GM23338 (cell line): ENCODE measurements at regions not wholly inside any gene's neighbourhood (a gene's known extent, or its start where the extent isn't known, plus 50 kb on each side); places are given as distances from the start of the nearest gene placed in this dataset.

Experiments used
- ETS1 ChIP-seq: IDR thresholded peaks from 2 replicates; pipeline ENCODE4 v1.6.1; 2016; ENCODE audit warnings: antibody characterized with exemption
- EZH2 ChIP-seq: fragments of 200-600 bp; sonication (generic); IDR thresholded peaks from one replicate; pipeline ENCODE4 v1.8.0; 2017; ENCODE audit warnings: antibody characterized with exemption, mild to moderate bottlenecking, low read depth; ENCODE audit not compliant: unreplicated experiment
- EZH2phosphoT487 ChIP-seq: fragments of 200-600 bp; sonication (generic); IDR thresholded peaks from one replicate; pipeline ENCODE4 v1.8.1; 2018; ENCODE audit warnings: antibody characterized with exemption; ENCODE audit not compliant: unreplicated experiment
- JUNB ChIP-seq: IDR thresholded peaks from one replicate; pipeline ENCODE4 v1.6.1; 2016; ENCODE audit warnings: antibody characterized with exemption; ENCODE audit not compliant: unreplicated experiment
- NANOG ChIP-seq: IDR thresholded peaks from 2 replicates; pipeline ENCODE4 v1.6.1; 2016; ENCODE audit warnings: antibody characterized with exemption, borderline replicate concordance
- POLR2AphosphoS5 ChIP-seq: IDR thresholded peaks from 2 replicates; pipeline ENCODE4 v1.6.1; 2016; ENCODE audit warnings: antibody characterized with exemption, low read depth
- REST ChIP-seq: IDR thresholded peaks from one replicate; pipeline ENCODE4 v1.6.1; 2018; ENCODE audit warnings: antibody characterized with exemption; ENCODE audit not compliant: unreplicated experiment
- STAT1 ChIP-seq: IDR thresholded peaks from one replicate; pipeline ENCODE4 v1.6.1; 2016; ENCODE audit warnings: antibody characterized with exemption; ENCODE audit not compliant: unreplicated experiment
- ZNF114 ChIP-seq: fragments of 250-450 bp; sonication (Bioruptor Pico); IDR thresholded peaks from 2 replicates; pipeline ENCODE4 v1.5.0; 2020; ENCODE audit warnings: mild to moderate bottlenecking, moderate library complexity
- ZNF462 ChIP-seq: fragments of 250-450 bp; sonication (Bioruptor Pico); IDR thresholded peaks from 2 replicates; pipeline ENCODE4 v1.5.0; 2020; ENCODE audit warnings: mild to moderate bottlenecking, moderate library complexity

DNA sequence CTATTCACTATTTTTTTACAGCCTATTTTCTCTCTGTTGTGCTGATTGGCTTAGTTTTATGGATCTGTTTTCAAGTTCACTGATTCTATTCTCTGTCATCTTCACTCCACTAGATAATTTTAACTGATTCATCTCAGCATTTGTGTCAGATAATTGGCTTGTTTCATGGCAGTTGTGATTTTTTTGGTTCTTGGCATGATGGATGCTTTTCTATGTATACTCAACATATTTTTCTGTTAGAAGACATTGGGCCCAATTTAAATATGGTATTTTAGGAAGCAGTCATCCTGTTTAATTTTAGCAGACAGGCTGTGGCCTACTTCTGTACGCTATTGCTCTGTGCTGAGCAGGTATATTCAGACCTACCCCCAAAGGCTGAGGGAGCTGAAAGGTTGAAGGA lies 1865.3 kb upstream of the ACO1 start (continued):
- TF ChIP-seq ZNF462 (CRISPR knock-in tag) (no peak), STAT1 (no peak), EZH2 (no peak), ETS1 (no peak), REST (no peak), JUNB (no peak), POLR2AphosphoS5 (no peak), EZH2phosphoT487 (no peak), ZNF114 (CRISPR knock-in tag) (no peak), NANOG (no peak)
